ENCODE measurements at regions not wholly inside any gene's neighbourhood (a gene's known extent, or its start where the extent isn't known, plus 50 kb on each side); places are given as distances from the start of the nearest gene placed in this dataset.
"Not testable (repeated sequence)": the region's sequence is repeated elsewhere in the genome, so short reads cannot be mapped to it uniquely, and the experiment has no call there.

- TF ChIP-seq CTCF, POLR2A (IDR thresholded peaks at IDR 0.05): not testable (repeated sequence)
Observed at GRCh38 chr1:83295594-83295993, 703.3 kb downstream of the TTLL7 start.
